Nucleus accumbens (tissue), 56 donors: ENCODE measurements at regions not wholly inside any gene's neighbourhood (a gene's known extent, or its start where the extent isn't known, plus 50 kb on each side); places are given as distances from the start of the nearest gene placed in this dataset.
A peak's percentile ranks its signal among the peaks of the same experiment; 100 is the strongest.

Experiments used
- DNase-seq, 56 donors: peaks; one replicate each; lab custom pipeline; 2025; lab: John Stamatoyannopoulos, UW

DNA sequence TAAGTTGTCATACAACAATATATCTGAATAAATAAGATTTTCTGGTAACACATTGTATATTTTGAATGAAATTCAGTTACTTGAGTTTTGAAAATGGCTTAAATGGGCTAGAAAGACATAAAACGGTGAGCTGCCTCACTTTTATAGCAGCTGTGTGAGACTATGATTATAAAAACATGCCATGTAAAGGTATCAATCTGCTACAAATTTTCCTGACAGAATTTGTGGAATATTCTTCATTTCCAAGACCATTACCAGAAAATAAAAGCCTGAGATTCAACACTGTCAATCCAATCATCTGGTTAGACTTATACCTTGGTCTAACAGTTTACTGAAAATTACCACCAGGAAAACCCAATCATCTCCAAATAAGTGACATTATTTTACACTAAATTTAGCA lies 181.1 kb downstream of the SPCS3 start:
- DNase-seq, result no peak

GRCh38 chr4:176504118-176504517 lies 184.4 kb downstream of the SPCS3 start:
- DNase-seq, result no peak

DNA sequence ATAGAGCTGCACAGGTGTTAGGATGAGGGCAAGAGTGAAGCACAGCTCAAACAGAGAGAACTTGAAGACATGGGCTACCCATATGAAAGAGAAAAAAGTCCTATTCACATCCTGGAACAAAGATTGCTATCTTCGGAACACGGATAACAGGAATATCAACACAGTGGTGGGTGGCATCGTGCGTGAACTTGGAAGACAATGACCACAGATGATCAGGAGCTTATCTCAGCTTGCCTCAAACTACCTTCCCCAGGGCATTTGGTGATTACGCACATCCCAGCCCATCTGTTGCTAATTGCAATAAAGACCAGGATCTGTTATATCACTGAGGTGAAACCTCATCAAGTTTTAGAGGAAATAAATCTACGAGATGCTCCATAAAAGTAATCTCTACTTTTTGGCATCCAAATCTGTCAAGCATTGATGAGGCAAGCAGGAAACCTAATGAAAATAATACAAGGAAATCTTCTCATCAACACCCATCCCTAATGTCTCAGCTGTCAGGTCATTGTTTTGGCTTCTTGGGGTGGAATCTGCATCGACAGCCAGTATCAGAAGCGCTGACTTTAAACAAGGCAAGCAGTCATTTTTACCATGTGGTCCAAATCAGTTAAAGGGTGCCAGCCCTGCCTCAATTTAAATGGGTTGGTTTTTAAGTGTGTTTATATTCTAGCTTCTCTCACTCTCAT lies 188.2 kb downstream of the SPCS3 start:
- DNase-seq, result no peak

DNA sequence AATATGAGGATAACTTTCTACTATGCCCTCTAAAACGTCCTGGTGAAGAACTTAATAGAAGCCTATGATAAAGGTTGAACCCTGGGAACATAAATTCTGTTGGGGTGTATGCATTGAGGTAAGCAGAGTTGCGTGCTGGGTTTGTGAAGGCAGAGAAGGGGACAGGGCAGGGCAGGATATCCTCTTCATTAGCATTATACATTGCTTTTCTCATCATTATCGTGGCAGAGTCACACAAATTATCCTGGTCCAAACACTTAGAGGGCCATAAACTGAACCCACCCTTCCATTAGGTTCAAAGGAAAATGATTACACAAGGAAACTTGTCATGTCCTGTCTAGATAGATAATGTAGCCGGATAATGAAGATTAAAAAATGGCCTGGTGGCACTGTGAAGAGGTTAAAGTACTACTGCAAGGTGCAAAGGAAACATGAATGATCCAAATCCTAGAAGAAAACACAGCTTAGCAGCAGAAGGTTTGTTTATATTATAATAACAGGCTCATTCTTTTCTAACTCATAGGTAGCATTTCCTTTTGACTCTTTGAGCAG lies 189.1 kb downstream of the SPCS3 start:
- DNase-seq, result no peak

- DNase-seq, result no peak
Measured at GRCh38 chr4:176525576-176525975, 205.8 kb downstream of the SPCS3 start.

DNA sequence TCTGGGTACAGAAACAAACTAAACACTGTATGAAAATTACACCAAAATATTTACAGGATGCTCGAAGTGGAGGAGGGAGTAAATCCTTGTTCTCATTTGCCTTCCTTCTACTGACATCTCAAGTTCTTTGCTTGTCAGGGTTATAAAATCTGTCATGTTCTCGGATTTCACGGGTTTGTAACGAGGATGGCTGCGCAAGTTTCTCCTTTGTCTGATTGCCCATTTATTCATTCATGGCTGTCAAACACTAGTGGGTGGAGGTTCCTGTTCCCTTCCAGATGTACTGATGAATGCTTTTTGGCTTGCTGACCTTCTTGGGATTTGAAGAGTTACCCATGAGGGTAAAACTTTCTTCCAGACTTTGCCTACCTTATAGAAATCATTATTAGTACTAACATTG lies 206.9 kb downstream of the SPCS3 start:
- DNase-seq, result no peak

DNA sequence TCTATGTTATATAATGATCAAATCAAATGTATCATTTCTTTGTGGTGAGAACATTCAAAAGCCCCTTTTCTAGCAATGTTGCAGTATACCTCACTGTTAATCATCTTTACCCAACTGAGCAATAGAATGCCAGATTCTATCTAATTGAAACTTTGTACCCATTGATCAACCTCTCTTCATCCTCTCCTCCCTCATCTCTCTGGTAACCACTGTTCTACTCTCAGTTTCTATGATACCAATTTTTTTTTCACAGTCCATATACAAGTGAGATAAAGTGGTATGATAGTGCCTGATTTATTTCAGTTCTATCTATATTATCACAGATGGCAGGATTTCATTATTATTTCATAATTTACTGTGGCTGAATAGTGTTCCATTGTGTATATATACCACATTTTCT lies 209.8 kb downstream of the SPCS3 start:
- no peak for DNase-seq

DNA sequence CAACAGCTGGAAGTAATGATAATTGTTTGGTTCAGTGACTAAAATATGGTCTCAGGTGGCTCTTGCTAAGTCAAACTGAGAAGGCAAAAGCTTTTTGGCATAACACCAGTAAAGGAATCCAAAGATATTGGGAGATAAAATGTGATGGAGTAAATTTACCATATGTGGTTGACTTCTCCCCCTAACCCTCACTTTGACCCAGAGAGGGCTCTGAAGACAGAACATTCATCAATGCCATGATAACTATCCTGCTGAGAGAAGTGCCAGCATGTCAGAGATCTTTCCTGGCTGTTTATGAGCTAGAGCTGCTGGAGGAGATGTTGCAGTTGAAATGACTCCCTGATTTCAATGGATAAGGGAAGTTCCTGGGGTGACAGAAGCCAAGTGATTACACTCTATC lies 213.4 kb downstream of the SPCS3 start:
- DNase-seq, result no peak

DNA sequence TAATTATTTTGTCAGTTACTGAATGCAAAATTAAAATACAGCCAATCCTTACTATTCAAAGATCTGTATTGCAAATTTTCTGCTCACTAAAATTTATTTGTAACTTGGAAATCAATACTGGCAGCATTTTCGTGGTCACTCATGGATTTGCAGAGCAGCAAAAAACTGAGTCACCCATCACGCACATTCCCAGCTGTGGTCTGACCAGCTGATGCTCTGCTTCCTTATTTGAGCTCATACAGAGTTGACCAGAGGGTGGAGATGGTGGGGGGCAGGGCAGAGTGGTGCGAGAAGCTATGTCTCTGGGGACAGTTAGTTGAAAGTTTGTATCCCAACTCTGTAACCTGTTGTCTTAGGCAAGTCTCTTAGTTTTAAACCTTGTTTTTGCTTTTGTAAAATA lies 214.8 kb downstream of the SPCS3 start:
- no peak for DNase-seq

DNA sequence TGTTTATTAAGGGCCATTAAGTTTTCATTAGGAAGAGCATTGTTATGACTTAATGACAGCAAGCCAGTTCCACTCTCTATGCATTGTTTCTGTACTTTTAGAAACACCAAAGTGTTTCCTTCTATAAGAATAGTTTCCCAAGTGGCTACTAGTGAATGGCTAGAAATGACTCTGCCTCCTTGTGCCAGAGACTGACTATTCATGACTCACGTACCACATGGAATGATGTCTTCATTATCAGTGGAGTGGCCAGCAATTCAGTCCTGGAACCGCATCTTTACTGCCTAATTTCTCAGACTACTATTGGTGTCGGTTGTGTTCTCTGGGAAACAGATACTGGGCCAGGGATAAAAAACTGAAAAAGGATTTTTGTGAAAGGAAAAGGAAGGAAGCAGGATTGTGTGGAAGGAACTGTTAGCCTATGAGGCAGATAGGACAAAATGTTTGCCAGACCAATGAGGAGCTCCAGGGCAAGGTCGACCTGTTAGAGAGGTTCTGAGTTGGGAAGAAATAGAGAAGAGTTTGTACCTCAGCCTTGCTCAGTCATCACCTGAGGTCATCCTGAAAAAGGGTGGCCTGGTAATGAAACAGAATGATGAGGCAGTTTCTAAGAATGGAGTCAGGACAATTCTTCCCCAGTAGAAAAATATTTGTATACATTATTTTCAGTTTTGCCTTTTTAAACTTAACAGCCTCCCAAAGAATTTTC lies 218.6 kb downstream of the SPCS3 start:
- DNase-seq, result no peak

GRCh38 chr4:176539091-176539784 lies 219.5 kb downstream of the SPCS3 start:
- no peak for DNase-seq

GRCh38 chr4:176539785-176540175 lies 220.0 kb downstream of the SPCS3 start:
- DNase-seq, result no peak

- no peak for DNase-seq
Measured at GRCh38 chr4:176540814-176541213, 221.0 kb downstream of the SPCS3 start.

DNA sequence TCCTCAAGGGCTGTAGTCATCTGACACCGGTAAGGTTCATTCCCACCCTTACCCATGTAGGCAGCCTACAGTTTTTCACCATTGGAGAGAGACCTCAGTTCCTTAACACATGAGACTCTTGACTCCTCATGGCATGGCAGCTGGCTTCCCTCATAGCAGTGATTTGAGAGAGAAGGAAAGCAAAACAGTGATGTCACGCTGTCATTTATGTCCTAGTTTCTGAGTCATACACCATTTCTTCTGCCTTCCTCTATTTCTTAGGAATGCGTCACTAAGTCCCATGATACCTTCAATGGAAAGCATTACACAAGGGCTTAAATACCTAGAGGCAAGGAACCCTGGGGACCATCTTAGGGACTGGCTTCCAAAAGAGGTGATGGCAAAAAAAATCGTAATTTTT lies 226.1 kb downstream of the SPCS3 start:
- DNase-seq, result no peak

DNA sequence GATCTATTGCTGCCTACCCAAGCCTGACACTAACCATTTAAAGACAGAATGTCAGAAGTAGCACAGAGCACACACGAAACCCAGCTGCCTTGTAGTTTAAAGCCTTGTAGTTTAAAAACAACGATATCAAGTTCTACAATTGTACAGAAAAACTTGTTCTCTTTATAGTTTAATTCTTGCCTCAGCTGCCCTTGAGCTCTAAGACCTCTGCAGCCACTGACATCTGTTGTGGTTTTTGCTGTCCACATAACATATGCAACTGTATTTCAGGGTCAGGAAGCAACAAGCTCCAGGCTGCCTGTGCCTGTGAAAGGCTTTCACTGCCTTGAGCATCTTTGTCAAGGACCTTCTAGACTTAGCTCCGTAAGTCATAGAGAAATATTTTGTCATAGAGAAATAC lies 227.2 kb downstream of the SPCS3 start:
- DNase-seq, result no peak

GRCh38 chr4:176548571-176548970 lies 228.8 kb downstream of the SPCS3 start:
- no peak for DNase-seq

DNA sequence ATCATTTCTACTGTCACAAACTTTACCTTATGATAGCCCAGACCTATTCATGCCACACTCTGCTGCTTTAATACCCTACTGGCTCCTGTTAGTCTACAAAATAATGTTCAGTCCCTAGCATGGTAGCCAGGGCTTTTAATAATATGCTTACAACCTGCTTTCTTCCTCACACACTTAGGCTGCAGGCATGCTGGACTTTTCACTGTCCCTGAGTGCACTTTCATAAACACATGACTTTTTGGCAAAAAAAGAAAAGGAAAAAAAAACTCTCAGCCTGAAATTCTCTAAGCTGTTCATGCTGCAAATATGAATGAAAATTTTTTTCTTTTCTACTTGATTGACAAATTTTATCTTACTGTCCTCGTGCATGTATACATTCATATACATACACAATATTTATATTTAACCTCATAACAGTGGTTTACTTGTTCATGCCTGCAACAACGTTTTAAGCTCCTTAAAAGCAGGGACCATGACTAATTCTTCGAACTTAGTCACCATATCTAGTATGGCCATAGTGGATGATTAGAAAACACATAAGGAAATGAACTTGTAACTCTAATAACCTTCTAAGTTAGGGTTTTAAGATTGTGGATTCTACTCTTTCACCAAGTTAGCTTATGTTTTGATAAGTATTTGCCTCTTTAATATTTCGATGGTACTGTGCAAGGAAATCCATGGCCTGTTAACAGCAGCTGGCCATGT lies 229.5 kb downstream of the SPCS3 start:
- DNase-seq, result no peak

GRCh38 chr4:176558661-176559060 lies 234.1 kb downstream of the VEGFC start:
- DNase-seq, result no peak

DNA sequence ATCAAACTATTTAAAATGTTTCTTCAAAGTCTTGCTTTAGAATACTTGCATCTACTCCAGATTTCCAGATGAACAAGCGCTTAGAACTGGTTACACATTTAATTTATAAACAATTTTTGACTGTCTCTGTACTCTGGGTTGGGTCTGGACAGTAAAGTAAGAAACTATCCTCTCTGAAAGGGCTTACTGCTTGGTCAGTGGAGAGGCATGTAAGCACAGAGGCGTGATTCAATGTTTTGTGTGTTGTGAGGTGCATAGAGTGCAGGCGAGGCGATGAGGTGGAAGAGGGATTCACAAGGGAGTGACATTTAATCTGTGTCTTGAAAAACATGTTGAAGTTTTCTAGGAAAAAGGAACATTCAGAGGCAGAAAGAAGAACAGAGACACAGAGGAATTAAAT lies 231.4 kb downstream of the VEGFC start:
- no peak for DNase-seq

DNA sequence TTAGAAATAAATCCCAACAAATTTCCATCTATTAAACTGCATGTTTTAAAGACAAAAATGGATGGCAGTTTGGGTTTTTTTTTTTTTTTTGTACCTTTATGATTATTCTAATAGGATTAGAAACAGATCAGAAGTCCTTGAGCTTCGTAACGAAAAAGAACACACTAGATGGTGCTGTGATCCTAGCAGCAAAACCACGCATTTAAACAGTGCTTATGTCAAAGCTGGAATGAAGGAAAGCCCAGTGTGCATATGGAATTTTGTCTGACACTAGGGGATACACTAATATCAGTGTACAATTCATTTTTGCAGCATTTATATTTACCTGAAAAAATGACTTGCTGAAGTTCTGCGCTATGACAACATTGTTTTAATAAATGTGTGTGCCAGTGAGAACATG lies 229.1 kb downstream of the VEGFC start:
- peak in 1 of 56 donors; percentile 0 for DNase-seq

GRCh38 chr4:176565049-176565448 lies 227.7 kb downstream of the VEGFC start:
- DNase-seq, result no peak
